Stimulated activated CD8-positive, alpha-beta memory T cell treated with anti-CD3 and anti-CD28 coated beads, Interleukin-2, amount 100 ng/mL, for 1 hour (primary cell): ENCODE measurements at regions not wholly inside any gene's neighbourhood (a gene's known extent, or its start where the extent isn't known, plus 50 kb on each side); places are given as distances from the start of the nearest gene placed in this dataset.

Experiments
- DNase-seq, 2 donors: peaks; one replicate each; pipeline ENCODE4 v3.0.0-alpha.2; 2020; ENCODE audit warnings: low read depth in 2 of 2

- DNase-seq = no peak
These were observed 129.9 kb downstream of the KLF13 start for GRCh38 chr15:31456354-31457060.

GRCh38 chr15:31457161-31457560 lies 130.5 kb downstream of the KLF13 start:
- DNase-seq = no peak

- DNase-seq = no peak
These were observed 131.2 kb downstream of the KLF13 start for GRCh38 chr15:31457631-31458526.

- no peak for DNase-seq
These were observed 132.2 kb downstream of the KLF13 start for GRCh38 chr15:31458596-31459399.

- no peak for DNase-seq
These were observed 132.7 kb downstream of the KLF13 start for GRCh38 chr15:31459400-31459748.

- no peak for DNase-seq
These were observed 134.7 kb downstream of the KLF13 start for GRCh38 chr15:31461375-31461774.

- no peak for DNase-seq
These were observed 135.4 kb downstream of the KLF13 start for GRCh38 chr15:31461911-31462480.

GRCh38 chr15:31463521-31464102 lies 137.0 kb downstream of the KLF13 start:
- DNase-seq = no peak

GRCh38 chr15:31464216-31465082 lies 137.8 kb downstream of the KLF13 start:
- no peak for DNase-seq

GRCh38 chr15:31465083-31465955 lies 138.7 kb downstream of the KLF13 start:
- DNase-seq = no peak

GRCh38 chr15:31467361-31467760 lies 140.7 kb downstream of the KLF13 start:
- no peak for DNase-seq

GRCh38 chr15:31468911-31469785 lies 142.5 kb downstream of the KLF13 start:
- no peak for DNase-seq

GRCh38 chr15:31469786-31470525 lies 143.3 kb downstream of the KLF13 start:
- DNase-seq = no peak

- DNase-seq = no peak
These were observed 144.1 kb downstream of the KLF13 start for GRCh38 chr15:31470756-31471155.

GRCh38 chr15:31471731-31472430 lies 145.2 kb downstream of the KLF13 start:
- no peak for DNase-seq

GRCh38 chr15:31472636-31473384 lies 146.2 kb downstream of the KLF13 start:
- DNase-seq = no peak
